C4-2B (cell line): ENCODE measurements at regions not wholly inside any gene's neighbourhood (a gene's known extent, or its start where the extent isn't known, plus 50 kb on each side); places are given as distances from the start of the nearest gene placed in this dataset.

Experiments
- CTCF ChIP-seq: fragments of 450-650 bp; conservative IDR thresholded peaks from 2 replicates; pipeline ENCODE4 v1.5.1; 2017; ENCODE audit warnings: mild to moderate bottlenecking
- ZFX ChIP-seq: fragments of 450-650 bp; IDR thresholded peaks from 2 replicates; pipeline ENCODE4 v1.6.1; 2017

DNA sequence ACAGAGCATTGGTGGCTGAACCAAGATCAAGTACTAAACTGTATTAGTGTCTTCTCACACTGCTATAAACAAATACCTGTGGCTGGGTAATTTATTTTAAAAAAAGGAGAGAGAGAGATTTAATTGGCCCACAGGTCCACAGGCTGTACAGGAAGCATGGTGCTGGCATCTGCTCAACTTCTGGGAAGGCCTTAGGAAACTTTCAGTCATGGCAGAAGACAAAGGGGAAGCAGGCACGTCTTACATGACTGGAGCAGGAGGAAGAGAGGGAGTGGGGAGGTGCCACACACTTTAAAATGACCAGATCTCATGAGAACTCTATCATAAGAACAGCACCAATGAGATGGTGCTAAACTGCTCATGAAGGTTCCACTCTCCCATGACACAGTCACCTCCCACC is 95.2 kb upstream of the JCAD start:
- TF ChIP-seq CTCF (no peak), ZFX (no peak)
